HEK293 (cell line): ENCODE measurements at regions not wholly inside any gene's neighbourhood (a gene's known extent, or its start where the extent isn't known, plus 50 kb on each side); places are given as distances from the start of the nearest gene placed in this dataset.

Experiments
- ELK4 ChIP-seq: IDR thresholded peaks from 2 replicates; pipeline ENCODE4 v1.6.1; 2011; ENCODE audit warnings: mild to moderate bottlenecking, low read depth, low read length, borderline replicate concordance
- GLI4 ChIP-seq: fragments of 450-650 bp; formaldehyde crosslinking; IDR thresholded peaks from 2 replicates; pipeline ENCODE4 v1.5.1; 2016; ENCODE audit warnings: missing biosample characterization, missing genetic modification characterization
- KLF1 ChIP-seq: fragments of 450-650 bp; formaldehyde crosslinking; IDR thresholded peaks from 2 replicates; pipeline ENCODE4 v1.5.1; 2016; ENCODE audit warnings: missing biosample characterization, missing genetic modification characterization
- KLF16 ChIP-seq: fragments of 450-650 bp; formaldehyde crosslinking; IDR thresholded peaks from 2 replicates; pipeline ENCODE4 v1.5.1; 2017; ENCODE audit warnings: missing biosample characterization, missing genetic modification characterization
- KLF7 ChIP-seq: fragments of 450-650 bp; formaldehyde crosslinking; IDR thresholded peaks from 2 replicates; pipeline ENCODE4 v1.5.1; 2016; ENCODE audit warnings: missing biosample characterization, missing genetic modification characterization, borderline replicate concordance
- OVOL3 ChIP-seq: fragments of 450-650 bp; formaldehyde crosslinking; IDR thresholded peaks from 2 replicates; pipeline ENCODE4 v1.5.1; 2016; ENCODE audit warnings: missing biosample characterization, missing genetic modification characterization
- PATZ1 ChIP-seq: fragments of 450-650 bp; formaldehyde crosslinking; IDR thresholded peaks from 2 replicates; pipeline ENCODE4 v1.5.1; 2016; ENCODE audit warnings: missing biosample characterization, missing genetic modification characterization
- PRDM1 ChIP-seq: fragments of 450-650 bp; formaldehyde crosslinking; IDR thresholded peaks from 2 replicates; pipeline ENCODE4; 2016; ENCODE audit warnings: missing biosample characterization, missing genetic modification characterization
- SCRT2 ChIP-seq: fragments of 450-650 bp; formaldehyde crosslinking; IDR thresholded peaks from 2 replicates; pipeline ENCODE4 v1.5.1; 2016; ENCODE audit warnings: missing biosample characterization, missing genetic modification characterization
- SP3 ChIP-seq: fragments of 450-650 bp; formaldehyde crosslinking; IDR thresholded peaks from 2 replicates; pipeline ENCODE4 v1.5.1; 2016; ENCODE audit warnings: missing biosample characterization, missing genetic modification characterization
- ZBTB1 ChIP-seq: fragments of 450-650 bp; formaldehyde crosslinking; IDR thresholded peaks from 2 replicates; pipeline ENCODE4 v1.5.1; 2016; ENCODE audit warnings: missing biosample characterization, missing genetic modification characterization
- ZBTB26 ChIP-seq: fragments of 450-650 bp; formaldehyde crosslinking; optimal IDR thresholded peaks from 2 replicates; pipeline ENCODE3; 2016; ENCODE audit warnings: missing biosample characterization, mild to moderate bottlenecking, missing genetic modification characterization
- ZBTB7A ChIP-seq: fragments of 450-650 bp; formaldehyde crosslinking; IDR thresholded peaks from 2 replicates; pipeline ENCODE4 v1.5.1; 2016; ENCODE audit warnings: low read depth, missing biosample characterization, missing genetic modification characterization
- ZBTB8A ChIP-seq: fragments of 450-650 bp; formaldehyde crosslinking; IDR thresholded peaks from 2 replicates; pipeline ENCODE4 v1.5.1; 2016; ENCODE audit warnings: missing biosample characterization, missing genetic modification characterization
- ZIC2 ChIP-seq: fragments of 450-650 bp; formaldehyde crosslinking; IDR thresholded peaks from 2 replicates; pipeline ENCODE4 v1.5.1; 2016; ENCODE audit warnings: missing biosample characterization, missing genetic modification characterization
- ZNF121 ChIP-seq: fragments of 450-650 bp; formaldehyde crosslinking; IDR thresholded peaks from 2 replicates; pipeline ENCODE4 v1.5.1; 2016; ENCODE audit warnings: missing biosample characterization, missing genetic modification characterization
- ZNF133 ChIP-seq: fragments of 450-650 bp; formaldehyde crosslinking; IDR thresholded peaks from 2 replicates; pipeline ENCODE4 v1.5.1; 2016; ENCODE audit warnings: missing biosample characterization, missing genetic modification characterization
- ZNF202 ChIP-seq: fragments of 450-650 bp; formaldehyde crosslinking; IDR thresholded peaks from 2 replicates; pipeline ENCODE4 v1.5.1; 2016; ENCODE audit warnings: missing biosample characterization, missing genetic modification characterization, borderline replicate concordance
- ZNF324 ChIP-seq: fragments of 450-650 bp; formaldehyde crosslinking; IDR thresholded peaks from 2 replicates; pipeline ENCODE4 v1.5.1; 2016; ENCODE audit warnings: missing biosample characterization, missing genetic modification characterization
- ZNF404 ChIP-seq: fragments of 450-650 bp; formaldehyde crosslinking; IDR thresholded peaks from 2 replicates; pipeline ENCODE4 v1.5.1; 2017; ENCODE audit warnings: missing biosample characterization, missing genetic modification characterization
- ZNF488 ChIP-seq: fragments of 450-650 bp; formaldehyde crosslinking; IDR thresholded peaks from 2 replicates; pipeline ENCODE4 v1.5.1; 2016; ENCODE audit warnings: missing biosample characterization, missing genetic modification characterization
- ZNF501 ChIP-seq: fragments of 450-650 bp; formaldehyde crosslinking; IDR thresholded peaks from 2 replicates; pipeline ENCODE4 v1.5.1; 2016; ENCODE audit warnings: missing biosample characterization, missing genetic modification characterization
- ZNF514 ChIP-seq: fragments of 450-650 bp; formaldehyde crosslinking; IDR thresholded peaks from 2 replicates; pipeline ENCODE4 v1.5.1; 2016; ENCODE audit warnings: missing biosample characterization, missing genetic modification characterization
- ZNF518A ChIP-seq: fragments of 450-650 bp; formaldehyde crosslinking; conservative IDR thresholded peaks from 2 replicates; pipeline ENCODE4 v1.5.1; 2016; ENCODE audit warnings: low read depth, missing biosample characterization, missing genetic modification characterization
- ZNF530 ChIP-seq: fragments of 450-650 bp; formaldehyde crosslinking; IDR thresholded peaks from 2 replicates; pipeline ENCODE4 v1.5.1; 2016; ENCODE audit warnings: low read depth, missing biosample characterization, missing genetic modification characterization
- ZNF560 ChIP-seq: fragments of 450-650 bp; formaldehyde crosslinking; IDR thresholded peaks from 2 replicates; pipeline ENCODE4 v1.5.1; 2017; ENCODE audit warnings: missing biosample characterization, missing genetic modification characterization, borderline replicate concordance
- ZNF561 ChIP-seq: fragments of 450-650 bp; IDR thresholded peaks from 2 replicates; pipeline ENCODE4 v1.5.1; 2018; ENCODE audit warnings: missing biosample characterization, missing genetic modification characterization, borderline replicate concordance
- ZNF580 ChIP-seq: fragments of 450-650 bp; formaldehyde crosslinking; IDR thresholded peaks from 2 replicates; pipeline ENCODE4 v1.5.1; 2016; ENCODE audit warnings: missing biosample characterization, missing genetic modification characterization
- ZNF701 ChIP-seq: fragments of 450-650 bp; formaldehyde crosslinking; IDR thresholded peaks from 2 replicates; pipeline ENCODE4 v1.5.1; 2016; ENCODE audit warnings: missing biosample characterization, missing genetic modification characterization
- ZNF843 ChIP-seq: fragments of 450-650 bp; formaldehyde crosslinking; IDR thresholded peaks from 2 replicates; pipeline ENCODE4 v1.5.1; 2016; ENCODE audit warnings: missing biosample characterization, missing genetic modification characterization

GRCh38 chr15:62569460-62570404, 404.6 kb upstream of the C2CD4B start (continued):
- TF ChIP-seq ZNF404 (tag by site-specific recombination) (no peak), PATZ1 (no peak), ZNF561 (no peak), ZNF518A (tag by site-specific recombination) (no peak), ZBTB1 (no peak), ZBTB26 (tag by site-specific recombination) (no peak), ZNF324 (no peak), ZNF121 (tag by site-specific recombination) (no peak), ZNF560 (tag by site-specific recombination) (no peak), ZIC2 (no peak), ZNF701 (no peak), ZNF488 (tag by site-specific recombination) (no peak), ZNF501 (tag by site-specific recombination) (no peak), ZNF133 (tag by site-specific recombination) (no peak), OVOL3 (tag by site-specific recombination) (no peak), KLF16 (tag by site-specific recombination) (no peak), ZNF202 (no peak), PRDM1 (tag by site-specific recombination) (0 out of 2 replicates have a peak, but pooled peaks have one; percentile 28), ZNF580 (tag by site-specific recombination) (no peak), ZNF514 (tag by site-specific recombination) (no peak), ZBTB8A (tag by site-specific recombination) (no peak), ZBTB7A (no peak), GLI4 (no peak), ZNF530 (tag by site-specific recombination) (no peak), KLF7 (tag by site-specific recombination) (no peak), SP3 (tag by site-specific recombination) (no peak), ELK4 (no peak), KLF1 (0 out of 2 replicates have a peak, but pooled peaks have one; percentile 16), ZNF843 (tag by site-specific recombination) (no peak), SCRT2 (tag by site-specific recombination) (peak; percentile 87)
